ENCODE measurements at regions not wholly inside any gene's neighbourhood (a gene's known extent, or its start where the extent isn't known, plus 50 kb on each side); places are given as distances from the start of the nearest gene placed in this dataset.

DNA sequence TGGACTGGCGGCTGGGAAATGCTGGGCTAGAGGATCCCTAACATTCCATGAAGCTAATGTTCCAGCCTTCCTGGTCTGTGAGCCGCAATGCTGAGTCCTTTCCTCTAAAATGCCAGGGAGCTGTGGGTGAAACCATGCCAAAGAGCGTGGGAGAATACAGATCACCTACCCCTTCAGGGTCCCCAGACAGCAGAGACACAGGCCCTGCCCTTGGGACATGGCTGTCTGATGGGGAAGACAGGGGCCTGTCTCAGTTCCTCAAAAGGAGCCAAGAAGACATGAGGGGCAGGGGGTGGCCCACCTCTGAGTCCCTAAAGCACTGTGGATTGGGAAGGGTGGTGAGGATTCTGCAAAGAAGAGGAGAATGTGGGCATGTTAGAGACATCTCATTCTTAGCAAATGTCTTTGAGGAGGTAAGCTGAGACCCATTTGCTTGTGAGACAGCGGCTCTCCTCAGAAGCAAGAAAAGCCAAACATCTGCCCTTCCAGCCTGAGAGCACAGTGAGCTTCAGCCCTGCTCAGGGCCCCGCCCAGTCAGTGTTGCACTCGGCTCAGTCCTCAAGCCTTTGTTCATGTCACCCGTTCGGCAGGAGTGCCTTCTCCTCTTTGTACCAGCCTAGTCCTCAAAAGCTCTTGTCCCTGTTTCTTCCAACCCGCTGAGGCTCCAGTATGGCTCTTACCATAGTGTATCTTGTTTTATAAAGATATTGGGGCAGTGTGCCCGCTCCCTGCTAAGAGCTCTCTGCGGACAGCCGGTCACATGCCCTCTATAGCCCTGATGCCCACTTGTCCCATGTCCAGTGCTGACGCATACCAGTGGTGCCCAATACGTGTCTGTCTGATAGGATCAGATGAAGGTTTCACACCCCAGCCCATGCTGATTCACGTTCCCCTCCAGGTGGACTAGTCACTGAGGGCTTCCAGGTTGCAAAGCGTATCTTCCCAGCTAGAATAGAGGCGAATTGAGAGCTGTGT, 286.2 kb downstream of the CYP26B1 start:
- Histone ChIP-seq H3K27me3 (replicated peaks; ENCODE audit: insufficient read depth) (no peaks in the 10 kb centered on the region), H3K9me3 (ENCODE audit: low read depth) (no peaks in the 10 kb centered on the region), H3K9ac (no peak overlapping the region), H3K9me2 (ENCODE audit: insufficient read depth) (no peaks in the 10 kb centered on the region), H3K79me2 (ENCODE audit: insufficient read depth) (no peaks in the 10 kb centered on the region), H4K20me1 (ENCODE audit: insufficient read depth) (no peaks in the 10 kb centered on the region), H3K27ac (no peak overlapping the region), H3K4me3 (no peak overlapping the region), H3K4me2 (ENCODE audit: unreplicated experiment) (no peak overlapping the region), H2AFZ (no peak overlapping the region), H3K36me3 (ENCODE audit: low read depth) (no peaks in the 10 kb centered on the region), H3F3A (ENCODE audit: insufficient read depth) (no peaks in the 10 kb centered on the region), H3K4me1 (ENCODE audit: insufficient read depth) (peaks cover 8% of the 10 kb centered on the region)
- in situ Hi-C loops (cut with MboI) = no loop called here
- TF ChIP-seq EZH2phosphoT487 (IDR thresholded peaks at IDR 0.05; ENCODE audit: insufficient read depth, low read depth) = no peak
- TF ChIP-seq EZH2 (IDR thresholded peaks at IDR 0.05; ENCODE audit: insufficient read depth, poor library complexity, severe bottlenecking) = no peak
- no peak for DNase-seq
- WGBS, 2 experiments (ENCODE audit: low coverage in 1 of 2, low lambda C conversion rate in 2 of 2, missing lambda C conversion rate in 2 of 2) = 67 to 68% methylated on average over 17 of the region's 17 CpGs

DNA sequence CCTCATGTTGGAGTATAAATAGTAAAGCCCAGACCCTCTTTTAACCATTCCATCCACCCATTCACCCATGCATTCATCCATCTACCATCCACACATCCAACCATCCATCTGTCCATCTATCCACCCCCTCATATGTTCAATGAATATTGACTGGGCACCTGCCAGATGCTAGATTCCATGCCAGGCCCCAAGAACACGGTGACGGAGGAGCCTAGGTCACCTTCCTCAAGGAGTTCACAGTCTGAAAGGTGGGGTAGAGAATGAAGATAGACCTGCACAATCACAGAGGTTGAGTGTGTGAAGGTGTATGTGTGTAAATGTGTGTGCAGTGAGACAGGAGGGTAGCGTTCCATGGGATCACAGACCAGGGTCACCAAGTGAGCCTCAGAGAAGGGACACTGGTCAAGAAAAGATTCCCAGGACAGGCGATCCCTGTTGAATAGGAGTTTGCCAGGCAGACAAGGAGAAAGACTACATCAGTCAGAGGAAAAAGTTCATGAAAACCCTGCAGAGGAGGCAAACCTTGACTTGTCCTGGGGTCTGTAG, 287.2 kb downstream of the CYP26B1 start:
- in situ Hi-C loops (cut with MboI) = no loop called here
- Histone ChIP-seq H4K20me1 (ENCODE audit: insufficient read depth) (no peaks in the 10 kb centered on the region), H3K4me2 (ENCODE audit: unreplicated experiment) (no peak overlapping the region), H3K9me3 (ENCODE audit: low read depth) (no peaks in the 10 kb centered on the region), H3K36me3 (ENCODE audit: low read depth) (no peaks in the 10 kb centered on the region), H3K4me1 (ENCODE audit: insufficient read depth) (peaks cover 8% of the 10 kb centered on the region), H3K9me2 (ENCODE audit: insufficient read depth) (no peaks in the 10 kb centered on the region), H3K79me2 (ENCODE audit: insufficient read depth) (no peaks in the 10 kb centered on the region), H3K9ac (no peak overlapping the region), H3K27me3 (replicated peaks; ENCODE audit: insufficient read depth) (no peaks in the 10 kb centered on the region), H3K4me3 (no peak overlapping the region), H3K27ac (no peak overlapping the region), H2AFZ (no peak overlapping the region), H3F3A (ENCODE audit: insufficient read depth) (no peaks in the 10 kb centered on the region)
- TF ChIP-seq EZH2phosphoT487 (IDR thresholded peaks at IDR 0.05; ENCODE audit: insufficient read depth, low read depth) (no peak), EZH2 (IDR thresholded peaks at IDR 0.05; ENCODE audit: insufficient read depth, poor library complexity, severe bottlenecking) (no peak)
- no peak for DNase-seq
- 51 to 61% methylated on average over 4 of the region's 4 CpGs for WGBS, 2 experiments (ENCODE audit: low coverage in 1 of 2, low lambda C conversion rate in 2 of 2, missing lambda C conversion rate in 2 of 2)

DNA sequence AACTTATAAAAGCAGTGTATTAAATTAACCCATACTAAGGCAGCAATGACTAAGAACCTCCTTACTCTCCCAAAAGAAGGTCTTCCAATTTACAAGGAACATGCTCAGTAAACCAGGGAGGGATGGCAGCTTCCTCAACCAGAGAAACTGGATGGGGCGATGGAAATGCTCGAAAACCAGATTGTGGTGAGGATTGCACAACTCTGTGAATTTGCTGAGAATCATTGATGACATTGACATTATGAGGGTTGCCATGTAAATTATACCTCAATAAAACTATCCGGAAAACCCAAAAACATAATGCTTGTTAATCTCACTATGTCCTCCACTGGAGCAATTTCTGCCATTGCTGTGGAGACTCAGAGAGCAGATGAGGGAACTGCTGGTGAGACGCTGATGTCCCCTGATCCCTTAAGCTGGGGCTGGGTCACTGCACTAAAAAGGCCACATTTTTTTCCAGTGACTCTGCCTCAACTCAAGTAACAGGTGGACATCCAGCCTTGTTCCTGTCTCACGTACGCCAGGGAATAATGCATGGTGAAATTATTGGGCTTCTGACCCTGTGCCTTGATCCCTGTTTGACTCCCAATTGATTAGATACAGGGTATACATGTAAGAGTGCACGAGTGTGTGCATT, 288.3 kb downstream of the CYP26B1 start:
- H3K27me3 ChIP-seq (replicated peaks; ENCODE audit: insufficient read depth) = no peaks in the 10 kb centered on the region
- no peak for TF ChIP-seq EZH2 (IDR thresholded peaks at IDR 0.05; ENCODE audit: insufficient read depth, poor library complexity, severe bottlenecking)
- no peak for TF ChIP-seq EZH2phosphoT487 (IDR thresholded peaks at IDR 0.05; ENCODE audit: insufficient read depth, low read depth)
- no peak for DNase-seq
- no peaks in the 10 kb centered on the region for H3K9me3 ChIP-seq (ENCODE audit: low read depth)
- no peak overlapping the region for H3K27ac ChIP-seq
- no peaks in the 10 kb centered on the region for H3K36me3 ChIP-seq (ENCODE audit: low read depth)
- no peak overlapping the region for H3K9ac ChIP-seq
- H4K20me1 ChIP-seq (ENCODE audit: insufficient read depth) = no peaks in the 10 kb centered on the region
- H3F3A ChIP-seq (ENCODE audit: insufficient read depth) = no peaks in the 10 kb centered on the region
- in situ Hi-C loops (cut with MboI) = no loop called here
- no peaks in the 10 kb centered on the region for H3K79me2 ChIP-seq (ENCODE audit: insufficient read depth)
- no peak overlapping the region for H3K4me3 ChIP-seq
- no peak overlapping the region for H3K4me2 ChIP-seq (ENCODE audit: unreplicated experiment)
- H3K9me2 ChIP-seq (ENCODE audit: insufficient read depth) = no peaks in the 10 kb centered on the region
- WGBS, 2 experiments (ENCODE audit: low coverage in 1 of 2, low lambda C conversion rate in 2 of 2, missing lambda C conversion rate in 2 of 2) = 78 to 79% methylated on average over 7 of the region's 7 CpGs
- peaks cover 8% of the 10 kb centered on the region for H3K4me1 ChIP-seq (ENCODE audit: insufficient read depth)
- H2AFZ ChIP-seq = no peak overlapping the region

DNA sequence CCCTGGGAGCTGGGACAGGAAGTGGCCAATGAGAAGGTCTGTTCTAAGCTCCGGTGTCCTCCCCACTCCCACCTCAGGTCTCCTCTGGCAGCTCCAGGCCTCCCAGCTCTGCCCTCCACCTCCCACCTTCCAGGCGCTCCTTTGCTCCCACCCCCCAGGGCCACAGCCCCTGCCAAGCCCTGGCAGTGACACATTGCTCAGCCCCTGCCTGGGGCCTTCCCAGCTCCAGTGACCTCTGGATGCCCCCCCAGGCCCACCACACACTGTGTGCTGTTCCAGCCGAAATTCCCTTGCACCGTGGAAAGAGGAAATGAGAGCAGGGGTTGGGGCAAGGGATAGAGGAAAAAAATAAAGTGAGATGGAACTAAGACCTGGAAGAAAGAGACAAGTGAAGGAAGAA, 289.6 kb downstream of the CYP26B1 start:
- no peaks in the 10 kb centered on the region for H3K9me3 ChIP-seq (ENCODE audit: low read depth)
- TF ChIP-seq EZH2phosphoT487 (IDR thresholded peaks at IDR 0.05; ENCODE audit: insufficient read depth, low read depth) = no peak
- no peak for TF ChIP-seq EZH2 (IDR thresholded peaks at IDR 0.05; ENCODE audit: insufficient read depth, poor library complexity, severe bottlenecking)
- H3K4me2 ChIP-seq (ENCODE audit: unreplicated experiment) = no peak overlapping the region
- in situ Hi-C loops (cut with MboI) = no loop called here
- H3K9me2 ChIP-seq (ENCODE audit: insufficient read depth) = no peaks in the 10 kb centered on the region
- H3K4me3 ChIP-seq = no peak overlapping the region
- no peak overlapping the region for H2AFZ ChIP-seq
- no peaks in the 10 kb centered on the region for H4K20me1 ChIP-seq (ENCODE audit: insufficient read depth)
- no peaks in the 10 kb centered on the region for H3K27me3 ChIP-seq (replicated peaks; ENCODE audit: insufficient read depth)
- H3K27ac ChIP-seq = no peak overlapping the region
- no peaks in the 10 kb centered on the region for H3K36me3 ChIP-seq (ENCODE audit: low read depth)
- WGBS, 2 experiments (ENCODE audit: low coverage in 1 of 2, low lambda C conversion rate in 2 of 2, missing lambda C conversion rate in 2 of 2) = 72 to 91% methylated on average over 3 to 4 of the region's 4 CpGs
- DNase-seq = no peak
- H3F3A ChIP-seq (ENCODE audit: insufficient read depth) = no peaks in the 10 kb centered on the region
- no peaks in the 10 kb centered on the region for H3K79me2 ChIP-seq (ENCODE audit: insufficient read depth)
- H3K4me1 ChIP-seq (ENCODE audit: insufficient read depth) = peaks cover 4% of the 10 kb centered on the region
- no peak overlapping the region for H3K9ac ChIP-seq

All from GM23248 (cell line).